Upper lobe of left lung (tissue), 4 donors: ENCODE measurements at regions not wholly inside any gene's neighbourhood (a gene's known extent, or its start where the extent isn't known, plus 50 kb on each side); places are given as distances from the start of the nearest gene placed in this dataset.

ENCODE experiments used
- POLR2A ChIP-seq, 4 donors: fragments of 450-650 bp; IDR thresholded peaks; one replicate each; pipeline ENCODE4 v1.5.1; 2016 to 2017; ENCODE audit warnings: antibody characterized with exemption in 4 of 4, mild to moderate bottlenecking in 2 of 4
- TF ChIP-seq, protein P1 (sequence below), 6 experiments: fragments of 450-650 bp in 4 of 6; fragments of 200-600 bp in 2 of 6; sonication (generic) in 2 of 6; IDR thresholded peaks; one replicate each; pipeline ENCODE4 v1.5.1; 2016 to 2019; ENCODE audit warnings: antibody characterized with exemption in 6 of 6

- TF ChIP-seq, protein P1, sequence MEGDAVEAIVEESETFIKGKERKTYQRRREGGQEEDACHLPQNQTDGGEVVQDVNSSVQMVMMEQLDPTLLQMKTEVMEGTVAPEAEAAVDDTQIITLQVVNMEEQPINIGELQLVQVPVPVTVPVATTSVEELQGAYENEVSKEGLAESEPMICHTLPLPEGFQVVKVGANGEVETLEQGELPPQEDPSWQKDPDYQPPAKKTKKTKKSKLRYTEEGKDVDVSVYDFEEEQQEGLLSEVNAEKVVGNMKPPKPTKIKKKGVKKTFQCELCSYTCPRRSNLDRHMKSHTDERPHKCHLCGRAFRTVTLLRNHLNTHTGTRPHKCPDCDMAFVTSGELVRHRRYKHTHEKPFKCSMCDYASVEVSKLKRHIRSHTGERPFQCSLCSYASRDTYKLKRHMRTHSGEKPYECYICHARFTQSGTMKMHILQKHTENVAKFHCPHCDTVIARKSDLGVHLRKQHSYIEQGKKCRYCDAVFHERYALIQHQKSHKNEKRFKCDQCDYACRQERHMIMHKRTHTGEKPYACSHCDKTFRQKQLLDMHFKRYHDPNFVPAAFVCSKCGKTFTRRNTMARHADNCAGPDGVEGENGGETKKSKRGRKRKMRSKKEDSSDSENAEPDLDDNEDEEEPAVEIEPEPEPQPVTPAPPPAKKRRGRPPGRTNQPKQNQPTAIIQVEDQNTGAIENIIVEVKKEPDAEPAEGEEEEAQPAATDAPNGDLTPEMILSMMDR (IDR thresholded peaks at IDR 0.05): no peak
- TF ChIP-seq POLR2A (IDR thresholded peaks at IDR 0.05): no peak
Measured at GRCh38 chr22:48960980-48961660, 866.6 kb downstream of the BRD1 start.
